ENCODE measurements at regions not wholly inside any gene's neighbourhood (a gene's known extent, or its start where the extent isn't known, plus 50 kb on each side); places are given as distances from the start of the nearest gene placed in this dataset.

DNA sequence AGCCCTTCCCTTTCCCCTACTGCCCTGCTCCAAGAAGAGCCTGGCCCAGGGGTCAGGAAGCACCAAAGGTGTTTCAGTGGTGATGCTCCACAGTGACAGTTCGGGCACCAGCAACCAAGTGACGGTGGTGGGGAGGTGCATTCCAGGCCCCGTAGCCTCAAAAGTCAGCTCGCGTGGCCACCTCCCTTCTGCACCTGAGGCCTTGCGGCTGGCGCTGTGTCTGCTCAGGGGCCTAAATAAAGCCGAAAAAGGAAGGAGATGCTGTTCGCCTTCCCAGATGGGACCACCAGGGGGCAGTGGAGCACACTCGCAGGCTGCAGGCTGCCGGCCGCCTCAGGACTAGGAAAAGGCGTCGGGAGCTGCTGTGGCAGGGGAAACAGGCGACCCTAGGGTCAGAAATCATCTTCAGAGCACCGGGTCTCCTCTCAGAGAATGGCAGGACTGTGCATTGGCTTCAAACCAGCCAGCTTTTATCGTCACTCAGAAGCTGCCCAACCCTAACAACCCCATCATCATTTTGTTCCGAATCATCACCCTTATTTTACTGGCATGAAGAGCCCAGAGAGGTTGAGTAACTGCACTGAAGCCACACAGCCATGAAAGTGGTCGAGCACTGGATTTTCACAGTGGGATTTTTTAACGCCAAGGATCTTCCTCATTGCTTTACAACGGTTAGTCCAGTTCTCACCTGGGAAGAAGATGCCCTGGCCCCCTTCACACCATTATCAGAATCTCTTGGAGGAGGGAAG lies 213.0 kb upstream of the CELF4 start:
- DNase-seq, result peak; percentile 35

GRCh38 chr18:37769826-37770225 lies 204.2 kb upstream of the CELF4 start:
- peak; percentile 5 for DNase-seq

- no peak for DNase-seq
These were observed 199.1 kb upstream of the CELF4 start for GRCh38 chr18:37764541-37765288.

DNA sequence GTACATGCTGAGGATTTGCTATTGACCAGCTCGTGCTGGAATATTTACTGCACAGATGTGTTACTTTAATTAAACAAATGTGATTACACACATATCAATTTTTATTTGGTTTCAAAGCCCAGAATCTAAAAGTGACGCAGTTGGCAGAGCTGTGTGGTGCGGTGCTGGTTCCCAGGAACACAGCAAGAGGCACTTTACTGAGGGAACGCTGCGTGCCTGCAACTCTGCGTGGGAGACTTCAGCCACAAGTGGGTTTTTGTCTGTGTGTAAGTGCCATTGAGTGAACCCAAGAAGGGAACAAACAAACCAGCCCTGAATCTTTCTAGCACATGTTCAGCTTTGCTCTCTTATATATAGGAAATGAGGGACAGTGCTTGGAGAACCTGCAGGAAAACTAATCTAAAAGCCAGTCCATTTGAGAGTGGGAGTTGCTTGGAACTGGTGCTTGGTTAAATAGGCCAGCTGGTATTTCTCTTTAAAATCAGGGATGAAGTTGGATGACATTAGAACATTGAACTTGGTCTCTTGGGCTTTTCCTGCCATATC lies 196.6 kb upstream of the CELF4 start:
- no peak for DNase-seq

- DNase-seq, result no peak
These were observed 188.5 kb upstream of the CELF4 start for GRCh38 chr18:37754141-37754540.

- no peak for DNase-seq
These were observed 176.8 kb upstream of the CELF4 start for GRCh38 chr18:37742436-37742835.

GRCh38 chr18:37741032-37741623 lies 175.5 kb upstream of the CELF4 start:
- no peak for DNase-seq

DNA sequence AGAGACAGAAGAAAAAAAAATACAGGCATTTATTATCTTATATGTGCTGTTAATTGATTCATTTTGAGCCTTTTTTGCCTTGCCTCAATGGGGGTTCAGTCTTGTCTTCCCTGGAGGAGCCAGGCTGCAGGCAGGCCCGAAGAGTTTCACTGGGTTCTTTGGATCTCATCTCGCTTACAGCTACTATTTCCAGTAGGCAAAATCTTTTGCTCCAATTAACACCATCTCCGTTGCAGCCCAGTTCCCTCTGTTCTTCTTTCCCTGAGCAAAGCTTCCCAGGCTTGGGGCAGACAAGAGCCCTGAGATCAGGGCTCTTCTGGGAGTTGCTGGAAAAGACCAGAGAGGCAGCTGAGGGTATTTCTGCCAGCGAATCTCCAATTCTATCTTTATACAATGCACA lies 168.8 kb upstream of the CELF4 start:
- no peak for DNase-seq

DNA sequence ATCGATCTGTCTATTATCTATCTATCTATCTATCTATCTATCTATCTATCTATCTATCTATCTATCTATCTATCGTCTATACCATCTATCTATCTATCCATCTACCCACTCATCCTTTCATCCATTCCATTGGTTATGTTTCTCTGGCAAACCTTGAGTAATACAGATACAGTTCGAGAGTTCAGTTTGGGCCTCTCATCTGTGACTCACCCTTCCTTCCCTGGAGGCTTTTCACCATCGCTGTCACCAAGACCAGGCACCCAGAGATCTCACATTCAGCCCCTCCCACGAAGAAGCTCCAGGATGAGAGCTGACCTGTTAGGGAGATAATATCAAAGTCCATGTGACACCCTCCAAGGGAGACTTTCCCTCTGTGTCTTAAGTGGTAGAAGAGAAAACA lies 164.1 kb upstream of the CELF4 start:
- DNase-seq, result no peak

DNA sequence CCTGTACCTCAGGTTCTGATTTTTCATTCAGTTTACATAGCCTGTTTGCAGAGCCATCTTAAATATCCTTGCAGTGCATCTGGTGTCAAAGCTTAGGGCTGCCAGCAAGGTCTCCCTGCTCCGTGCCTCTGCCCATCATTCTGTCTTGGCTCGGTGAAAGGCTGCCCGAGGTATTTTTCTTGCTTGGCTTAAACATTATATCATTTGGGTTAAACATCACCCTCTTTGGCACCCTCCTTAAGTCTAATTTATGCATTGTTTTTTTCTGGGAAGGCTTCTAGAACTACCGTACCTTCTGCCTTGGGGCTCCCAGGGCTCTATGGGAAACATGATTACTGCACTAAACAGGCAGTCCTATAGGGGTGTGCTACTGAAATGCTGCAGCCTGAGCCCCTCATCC lies 158.6 kb upstream of the CELF4 start:
- DNase-seq, result no peak

DNA sequence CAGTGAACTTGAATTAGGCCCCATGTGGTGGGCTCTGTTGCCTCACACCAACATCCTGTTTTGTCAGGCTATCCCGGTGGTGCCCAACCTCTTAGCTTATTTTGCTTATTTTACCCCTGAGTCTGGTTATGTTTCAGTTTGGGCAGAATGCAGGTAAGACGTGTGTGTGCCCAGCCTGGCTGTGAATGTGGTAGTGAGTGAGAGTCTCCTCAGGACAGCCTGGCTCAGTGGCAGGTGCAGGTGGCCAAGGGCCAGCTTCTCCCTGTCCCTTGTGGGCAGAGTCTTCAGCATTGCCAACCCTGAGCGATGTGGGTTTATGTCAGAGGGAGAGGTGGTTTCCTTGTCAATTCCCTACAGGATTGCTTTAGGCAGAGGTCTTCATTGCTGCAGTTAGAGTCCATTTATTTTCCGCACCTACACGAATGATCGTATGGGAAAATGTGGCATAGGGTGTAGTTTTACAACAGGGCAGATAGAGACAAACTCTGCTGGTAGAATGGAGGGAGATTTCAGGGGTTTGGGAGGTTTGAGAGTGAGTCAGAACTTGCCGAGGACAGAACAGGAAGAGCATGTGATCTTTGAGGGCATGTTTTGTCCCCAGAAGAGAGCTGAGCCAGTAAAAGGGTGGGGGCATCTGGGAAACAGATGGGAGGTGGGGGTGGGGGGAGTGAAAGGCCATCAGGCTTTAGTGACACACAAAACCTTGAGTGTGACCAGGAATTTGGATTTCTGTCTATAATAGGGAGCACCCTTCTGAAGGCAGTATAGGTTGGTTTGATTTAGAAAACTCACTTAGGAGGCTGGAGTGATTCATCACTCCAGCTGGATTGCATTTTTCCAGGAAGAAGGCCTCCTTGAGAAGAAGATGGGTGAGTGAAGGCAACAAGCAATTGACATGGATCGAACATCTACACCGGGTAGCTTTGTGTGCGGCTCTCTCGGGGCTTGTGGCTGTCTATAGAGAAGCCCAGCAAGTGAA lies 156.2 kb upstream of the CELF4 start:
- no peak for DNase-seq

GRCh38 chr18:37720663-37721062 lies 155.1 kb upstream of the CELF4 start:
- peak; percentile 53 for DNase-seq

DNA sequence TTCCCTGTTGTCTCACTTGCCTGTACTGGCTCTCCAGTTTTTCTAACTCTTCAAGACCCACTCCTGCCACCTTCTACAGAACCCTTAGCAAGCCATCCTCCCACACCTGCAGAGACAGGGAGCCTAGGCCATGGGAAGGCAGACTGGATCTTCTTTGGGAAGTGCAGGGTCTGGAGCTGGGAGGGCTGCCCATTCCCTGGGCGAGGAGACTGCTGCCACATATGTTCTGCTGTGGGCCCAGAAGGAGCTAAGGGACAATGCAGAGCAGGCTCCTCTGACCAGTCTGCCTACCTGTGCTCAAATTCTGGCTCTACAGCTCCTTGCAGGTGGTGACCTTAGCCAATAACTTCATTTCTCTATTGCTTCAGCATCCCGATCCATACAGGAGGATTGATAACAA lies 152.1 kb upstream of the CELF4 start:
- DNase-seq, result no peak

GRCh38 chr18:37717098-37717497 lies 151.5 kb upstream of the CELF4 start:
- no peak for DNase-seq

DNA sequence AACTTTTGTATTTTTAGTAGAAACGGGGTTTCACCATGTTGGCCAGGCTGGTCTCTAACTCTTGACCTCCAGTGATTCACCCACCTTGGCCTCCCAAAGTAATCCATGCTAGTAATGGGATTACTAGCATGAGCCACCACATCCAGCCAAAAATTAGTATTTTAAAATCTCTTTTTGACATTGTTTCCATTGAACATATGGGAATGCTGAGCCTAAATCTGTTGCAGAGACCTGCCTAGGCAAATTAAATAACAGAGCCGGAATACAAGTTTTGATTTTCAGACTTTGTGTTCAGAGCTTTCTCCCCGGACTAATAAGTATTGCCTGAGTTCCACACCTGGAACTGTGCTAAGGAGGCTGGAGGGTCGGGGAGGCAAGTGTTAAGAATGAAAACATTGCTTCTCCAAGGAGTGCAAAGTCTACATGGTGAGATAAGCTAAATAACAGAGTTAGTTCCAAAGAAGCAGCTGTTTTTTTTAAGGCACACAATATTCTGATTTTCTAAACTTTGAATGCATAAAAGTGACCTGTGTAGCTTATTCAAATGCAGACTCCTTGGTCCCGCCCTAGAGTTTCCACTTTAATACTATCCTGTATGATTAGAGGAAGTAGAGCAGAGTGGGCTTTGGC lies 150.6 kb upstream of the CELF4 start:
- no peak for DNase-seq

DNA sequence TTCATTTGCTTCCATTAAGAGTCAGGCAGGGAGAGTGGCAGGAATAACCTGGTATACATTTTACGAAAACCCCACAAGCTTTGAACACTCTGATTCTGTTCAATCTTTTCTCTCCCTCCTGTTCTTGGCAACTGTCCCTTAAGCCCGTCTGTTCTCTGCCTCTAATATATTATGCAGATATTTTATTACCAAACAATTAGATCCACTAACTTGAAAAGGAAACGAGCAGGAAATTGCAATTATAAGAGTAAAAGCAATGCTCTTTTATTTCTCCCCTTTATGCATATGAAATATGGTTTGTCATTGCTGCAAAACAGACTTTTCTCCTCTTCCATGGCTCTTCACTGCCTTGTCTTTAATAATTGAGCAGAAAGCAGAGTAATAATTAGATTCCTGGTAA lies 149.1 kb upstream of the CELF4 start:
- no peak for DNase-seq

GRCh38 chr18:37712776-37713175 lies 147.2 kb upstream of the CELF4 start:
- no peak for DNase-seq

DNA sequence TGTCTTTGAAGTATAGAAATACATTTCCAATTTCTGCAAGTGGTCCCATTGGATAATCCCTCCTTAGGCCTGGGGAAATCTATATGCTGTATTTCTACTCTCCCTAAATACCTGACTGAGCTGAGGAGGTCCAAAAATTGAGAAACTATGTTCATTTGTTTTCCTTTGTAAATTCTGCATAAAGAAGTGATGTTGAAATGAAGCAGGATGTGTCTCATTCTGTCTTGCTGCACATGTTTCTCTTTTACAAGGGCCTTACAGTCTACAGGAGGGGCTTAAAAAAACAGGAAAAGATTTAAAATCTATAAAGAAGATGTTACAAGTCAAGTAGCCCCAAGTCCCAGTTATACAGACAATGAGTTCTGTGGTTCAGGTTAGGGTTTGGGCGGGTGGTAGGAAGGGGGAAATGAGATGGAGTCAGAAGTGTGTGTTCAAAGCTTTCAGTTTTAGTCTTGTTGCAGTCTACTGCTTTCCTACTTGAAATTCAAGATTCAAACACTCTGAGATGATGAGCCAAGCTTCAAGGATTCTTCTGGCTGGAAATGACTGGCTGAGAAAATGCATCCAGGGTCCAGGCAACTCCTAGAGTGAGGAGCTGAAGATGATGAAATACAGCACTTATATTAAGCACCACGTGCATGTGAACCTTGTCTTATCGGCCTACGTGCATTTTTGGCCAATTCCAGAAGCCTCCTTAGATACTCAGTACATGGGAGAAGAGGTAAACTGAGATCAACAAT lies 146.3 kb upstream of the CELF4 start:
- DNase-seq, result no peak

- no peak for DNase-seq
These were observed 145.1 kb upstream of the CELF4 start for GRCh38 chr18:37710726-37711125.

- no peak for DNase-seq
These were observed 144.1 kb upstream of the CELF4 start for GRCh38 chr18:37709740-37710139.

DNA sequence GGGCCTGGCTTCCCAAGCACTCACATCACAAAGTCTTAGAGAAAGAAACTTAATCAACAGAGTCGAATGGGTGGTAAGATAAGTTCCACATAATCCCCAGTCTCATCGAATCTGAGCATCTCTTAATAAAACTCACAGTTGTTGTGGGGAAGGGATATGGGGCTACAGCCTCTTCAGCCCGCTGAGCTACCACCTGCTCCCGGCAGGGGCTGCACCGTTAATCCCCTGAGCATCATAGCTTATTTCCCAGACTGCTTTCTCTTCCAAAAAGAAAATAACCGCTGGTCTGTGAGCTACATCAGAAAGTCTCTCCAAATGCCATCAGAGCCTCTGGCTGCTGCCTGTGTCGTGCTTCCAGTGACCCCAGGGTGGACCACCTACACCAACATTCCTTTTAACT lies 139.4 kb upstream of the CELF4 start:
- DNase-seq, result no peak
